HCT116 (cell line): ENCODE measurements at regions not wholly inside any gene's neighbourhood (a gene's known extent, or its start where the extent isn't known, plus 50 kb on each side); places are given as distances from the start of the nearest gene placed in this dataset.

Experiments used
- ATAC-seq: fragments of 200-7000 bp; cut with Tn5 transposase; 2 replicates; pipeline ENCODE4 v1.9.1; 2020; ENCODE audit warnings: mild to moderate bottlenecking, moderate library complexity
- BruUV-seq: library from RNA; stranded (reverse); fragments of 400-500 nt; replicated peaks from 2 replicates; lab custom pipeline; 2021; lab: Mats Ljungman, UMichigan
- CTCF ChIA-PET: fragments of 300-600 bp; sonication (Branson Sonifier 250); formaldehyde crosslinking; loops from one replicate; lab custom pipeline; 2021; ENCODE audit warnings: antibody characterized with exemption; lab: Charles Lee
- POLR2A ChIA-PET: fragments of 300-600, 350-600 bp; sonication (Branson Sonifier 250); formaldehyde crosslinking; loops from one replicate; lab custom pipeline; 2021; ENCODE audit warnings: antibody characterized with exemption; lab: Charles Lee
- RAD21 ChIA-PET, 2 experiments: fragments of 300-600 bp; sonication (Branson Sonifier 250); formaldehyde crosslinking; loops; one replicate each; lab custom pipeline; 2023; ENCODE audit warnings: low total read pairs in 2 of 2; ENCODE audit not compliant: uncharacterized antibody in 2 of 2, unreplicated experiment in 2 of 2, low non-redundant PET in 1 of 2; lab: Charles Lee
- DNase-seq: peaks from one replicate; pipeline ENCODE4 v3.0.0-alpha.2; 2010; ENCODE audit warnings: low read depth, low spot score
- H2AFZ ChIP-seq: fragments of 200-600 bp; shearing (Covaris generic), sonication (generic); 2 replicates; pipeline ENCODE4 v1.6.1; 2017; ENCODE audit warnings: low read depth, mixed run types, mixed read lengths, antibody characterized with exemption, low read length; ENCODE audit not compliant: poor library complexity, severe bottlenecking
- H3K27ac ChIP-seq: 2 replicates; pipeline ENCODE4 v1.5.1; 2012; ENCODE audit warnings: low read depth, low read length
- H3K27me3 ChIP-seq: fragments of 200-600 bp; sonication (generic); 2 replicates; pipeline ENCODE4 v1.6.1; 2016; ENCODE audit warnings: mixed run types, low read length, mixed read lengths; ENCODE audit not compliant: insufficient read depth
- H3K36me3 ChIP-seq, 2 experiments: fragments of 200-500 bp in 1 of 2; fragments of 200-600 bp in 1 of 2; sonication (Bioruptor generic) in 1 of 2; sonication (generic) in 1 of 2; 2 replicates each; pipeline versions ENCODE4 v1.5.1 to v1.6.1; 2014 to 2016; ENCODE audit warnings: low read length in 2 of 2, inconsistent platforms in 1 of 2, mixed read lengths in 1 of 2, mixed run types in 1 of 2; ENCODE audit not compliant: insufficient read depth in 2 of 2, control insufficient read depth in 1 of 2
- H3K4me1 ChIP-seq, 2 experiments: fragments of 200-600 bp in 1 of 2; sonication (generic) in 1 of 2; 2 replicates each; pipeline versions ENCODE4 v1.5.1 to v1.6.1; 2012 to 2017; ENCODE audit warnings: low read length in 2 of 2, inconsistent platforms in 1 of 2, mild to moderate bottlenecking in 1 of 2, mixed read lengths in 1 of 2, mixed run types in 1 of 2, moderate library complexity in 1 of 2; ENCODE audit not compliant: insufficient read depth in 2 of 2, control insufficient read depth in 1 of 2
- H3K4me2 ChIP-seq: fragments of 200-600 bp; sonication (generic); 2 replicates; pipeline ENCODE4 v1.6.1; 2017; ENCODE audit warnings: mixed run types, low read length, mixed read lengths
- H3K4me3 ChIP-seq, 2 experiments: fragments of 200-600 bp in 1 of 2; sonication (generic) in 1 of 2; replicated peaks in 1 of 2; 2 replicates each; pipeline ENCODE4 v1.5.1; 2011 to 2016; ENCODE audit warnings: low read length in 2 of 2, control low read depth in 1 of 2, low read depth in 1 of 2, mild to moderate bottlenecking in 1 of 2, mixed read lengths in 1 of 2, mixed run types in 1 of 2
- H3K79me2 ChIP-seq: fragments of 200-600 bp; sonication (generic); 2 replicates; pipeline ENCODE4 v1.6.1; 2017; ENCODE audit warnings: mild to moderate bottlenecking, mixed run types, low read length, moderate library complexity, mixed read lengths; ENCODE audit not compliant: insufficient read depth
- H3K9ac ChIP-seq: fragments of 200-600 bp; sonication (generic); 2 replicates; pipeline ENCODE4 v1.6.1; 2016; ENCODE audit warnings: low read length, mixed read lengths
- H3K9me2 ChIP-seq: fragments of 200-600 bp; sonication (generic), shearing (Covaris generic); 2 replicates; pipeline ENCODE4 v1.6.1; 2017; ENCODE audit warnings: mixed run types, mild to moderate bottlenecking, moderate library complexity; ENCODE audit not compliant: insufficient read depth
- H3K9me3 ChIP-seq, 2 experiments: fragments of 200-500 bp in 1 of 2; fragments of 200-600 bp in 1 of 2; sonication (Bioruptor generic) in 1 of 2; sonication (generic) in 1 of 2; 2 replicates each; pipeline ENCODE4 v1.6.1; 2014 to 2017; ENCODE audit warnings: low read length in 2 of 2, mixed read lengths in 2 of 2, inconsistent platforms in 1 of 2, low read depth in 1 of 2, mild to moderate bottlenecking in 1 of 2, mixed run types in 1 of 2, moderate library complexity in 1 of 2; ENCODE audit not compliant: control insufficient read depth in 1 of 2, insufficient read depth in 1 of 2
- H4K20me1 ChIP-seq: fragments of 200-600 bp; sonication (generic), shearing (Covaris generic); 2 replicates; pipeline ENCODE4 v1.6.1; 2017; ENCODE audit warnings: mixed run types, mild to moderate bottlenecking, moderate library complexity; ENCODE audit not compliant: insufficient read depth
- CEBPB ChIP-seq: IDR thresholded peaks from 2 replicates; pipeline ENCODE4 v1.6.1; 2012; ENCODE audit warnings: low read depth
- ELF1 ChIP-seq: IDR thresholded peaks from 2 replicates; pipeline ENCODE4 v1.6.1; 2012; ENCODE audit warnings: low read depth, borderline replicate concordance
- EZH2 ChIP-seq: fragments of 200-600 bp; sonication (generic); IDR thresholded peaks from 2 replicates; pipeline ENCODE4 v1.6.1; 2017; ENCODE audit warnings: antibody characterized with exemption, mixed run types
- EZH2phosphoT487 ChIP-seq: fragments of 200-600 bp; IDR thresholded peaks from 2 replicates; pipeline ENCODE4 v1.6.1; 2018; ENCODE audit warnings: antibody characterized with exemption, borderline replicate concordance
- JUND ChIP-seq: IDR thresholded peaks from 2 replicates; pipeline ENCODE4 v1.6.1; 2012
- POLR2A ChIP-seq: IDR thresholded peaks from 2 replicates; pipeline ENCODE4 v1.7.0; 2011; ENCODE audit warnings: borderline replicate concordance; ENCODE audit not compliant: insufficient read depth, insufficient read length; ENCODE audit errors: extremely low read depth
- POLR2AphosphoS5 ChIP-seq: IDR thresholded peaks from 2 replicates; pipeline ENCODE4 v1.6.1; 2011; ENCODE audit warnings: mild to moderate bottlenecking, low read depth, low read length, moderate library complexity
- RAD21 ChIP-seq: IDR thresholded peaks from 2 replicates; pipeline ENCODE4 v1.6.1; 2012; ENCODE audit warnings: low read depth, mild to moderate bottlenecking
- SP1 ChIP-seq: IDR thresholded peaks from 2 replicates; pipeline ENCODE4 v1.6.1; 2012; ENCODE audit warnings: low read depth
- SRF ChIP-seq: IDR thresholded peaks from 2 replicates; pipeline ENCODE4 v1.6.1; 2012; ENCODE audit warnings: low read depth
- TCF7L2 ChIP-seq: IDR thresholded peaks from 2 replicates; pipeline ENCODE4 v1.7.0; 2011; ENCODE audit warnings: borderline replicate concordance, inconsistent platforms; ENCODE audit not compliant: insufficient read depth, insufficient read length; ENCODE audit errors: extremely low read depth
- ZFX ChIP-seq: fragments of 450-650 bp; IDR thresholded peaks from 2 replicates; pipeline ENCODE4 v1.6.1; 2017
- ZNF274 ChIP-seq: fragments of 200-500 bp; sonication (Bioruptor generic); IDR thresholded peaks from 2 replicates; pipeline ENCODE4 v1.6.1; 2014; ENCODE audit warnings: mild to moderate bottlenecking, low read depth, low read length, inconsistent platforms
- intact Hi-C: fragments of 100-400 bp; cut with micrococcal nuclease; formaldehyde crosslinking; loops from 2 replicates; pipeline ENCODE4 v1.10.0; 2022
- TF ChIP-seq, protein P1 (sequence below): IDR thresholded peaks from 2 replicates; pipeline ENCODE4 v1.6.1; 2012
- TF ChIP-seq, protein P2 (sequence below): IDR thresholded peaks from 2 replicates; pipeline ENCODE4 v1.6.1; 2011; ENCODE audit warnings: mild to moderate bottlenecking, low read length, moderate library complexity; ENCODE audit not compliant: insufficient replicate concordance; ENCODE audit errors: extremely low read depth
- TF ChIP-seq, protein P3 (sequence below): IDR thresholded peaks from 2 replicates; pipeline ENCODE4 v1.6.1; 2012; ENCODE audit warnings: low read depth
- TF ChIP-seq, protein P4 (sequence below), 3 experiments: fragments of 200-600 bp in 1 of 3; sonication (generic) in 1 of 3; IDR thresholded peaks in 2 of 3; conservative IDR thresholded peaks in 1 of 3; 2 replicates each; pipeline ENCODE4 v1.5.1; 2012 to 2017; ENCODE audit warnings: low read depth in 2 of 3, low read length in 2 of 3, antibody characterized with exemption in 1 of 3, borderline replicate concordance in 1 of 3, control low read depth in 1 of 3, mild to moderate bottlenecking in 1 of 3, mixed read lengths in 1 of 3, mixed run types in 1 of 3, moderate library complexity in 1 of 3; ENCODE audit not compliant: insufficient read depth in 1 of 3

DNA sequence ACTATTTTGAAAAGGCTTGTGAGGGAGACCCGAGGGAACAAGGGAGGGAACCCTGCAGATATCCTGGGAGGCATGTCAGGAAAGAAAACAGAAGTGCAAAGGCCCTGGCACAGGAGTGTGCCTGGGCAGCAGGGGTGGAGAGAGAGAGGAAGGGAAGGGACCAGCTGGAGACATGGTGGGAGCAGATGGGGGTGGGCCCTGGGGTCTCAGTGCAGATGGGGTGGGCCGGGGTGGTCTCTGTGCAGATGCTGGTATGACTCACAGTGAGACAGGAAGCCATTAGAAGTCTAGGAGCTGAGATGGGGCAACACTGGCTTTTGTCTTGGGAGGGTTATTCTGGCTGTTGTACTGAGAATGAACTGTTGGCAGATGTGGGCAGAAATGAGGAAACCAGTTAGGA, 363.6 kb upstream of the C1orf174 start (continued):
- TF ChIP-seq, protein P1, sequence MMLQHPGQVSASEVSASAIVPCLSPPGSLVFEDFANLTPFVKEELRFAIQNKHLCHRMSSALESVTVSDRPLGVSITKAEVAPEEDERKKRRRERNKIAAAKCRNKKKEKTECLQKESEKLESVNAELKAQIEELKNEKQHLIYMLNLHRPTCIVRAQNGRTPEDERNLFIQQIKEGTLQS, result no peak
- TF ChIP-seq ZFX, result no peak
- TF ChIP-seq, protein P2, sequence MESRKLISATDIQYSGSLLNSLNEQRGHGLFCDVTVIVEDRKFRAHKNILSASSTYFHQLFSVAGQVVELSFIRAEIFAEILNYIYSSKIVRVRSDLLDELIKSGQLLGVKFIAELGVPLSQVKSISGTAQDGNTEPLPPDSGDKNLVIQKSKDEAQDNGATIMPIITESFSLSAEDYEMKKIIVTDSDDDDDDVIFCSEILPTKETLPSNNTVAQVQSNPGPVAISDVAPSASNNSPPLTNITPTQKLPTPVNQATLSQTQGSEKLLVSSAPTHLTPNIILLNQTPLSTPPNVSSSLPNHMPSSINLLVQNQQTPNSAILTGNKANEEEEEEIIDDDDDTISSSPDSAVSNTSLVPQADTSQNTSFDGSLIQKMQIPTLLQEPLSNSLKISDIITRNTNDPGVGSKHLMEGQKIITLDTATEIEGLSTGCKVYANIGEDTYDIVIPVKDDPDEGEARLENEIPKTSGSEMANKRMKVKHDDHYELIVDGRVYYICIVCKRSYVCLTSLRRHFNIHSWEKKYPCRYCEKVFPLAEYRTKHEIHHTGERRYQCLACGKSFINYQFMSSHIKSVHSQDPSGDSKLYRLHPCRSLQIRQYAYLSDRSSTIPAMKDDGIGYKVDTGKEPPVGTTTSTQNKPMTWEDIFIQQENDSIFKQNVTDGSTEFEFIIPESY, result no peak
- TF ChIP-seq, protein P3, sequence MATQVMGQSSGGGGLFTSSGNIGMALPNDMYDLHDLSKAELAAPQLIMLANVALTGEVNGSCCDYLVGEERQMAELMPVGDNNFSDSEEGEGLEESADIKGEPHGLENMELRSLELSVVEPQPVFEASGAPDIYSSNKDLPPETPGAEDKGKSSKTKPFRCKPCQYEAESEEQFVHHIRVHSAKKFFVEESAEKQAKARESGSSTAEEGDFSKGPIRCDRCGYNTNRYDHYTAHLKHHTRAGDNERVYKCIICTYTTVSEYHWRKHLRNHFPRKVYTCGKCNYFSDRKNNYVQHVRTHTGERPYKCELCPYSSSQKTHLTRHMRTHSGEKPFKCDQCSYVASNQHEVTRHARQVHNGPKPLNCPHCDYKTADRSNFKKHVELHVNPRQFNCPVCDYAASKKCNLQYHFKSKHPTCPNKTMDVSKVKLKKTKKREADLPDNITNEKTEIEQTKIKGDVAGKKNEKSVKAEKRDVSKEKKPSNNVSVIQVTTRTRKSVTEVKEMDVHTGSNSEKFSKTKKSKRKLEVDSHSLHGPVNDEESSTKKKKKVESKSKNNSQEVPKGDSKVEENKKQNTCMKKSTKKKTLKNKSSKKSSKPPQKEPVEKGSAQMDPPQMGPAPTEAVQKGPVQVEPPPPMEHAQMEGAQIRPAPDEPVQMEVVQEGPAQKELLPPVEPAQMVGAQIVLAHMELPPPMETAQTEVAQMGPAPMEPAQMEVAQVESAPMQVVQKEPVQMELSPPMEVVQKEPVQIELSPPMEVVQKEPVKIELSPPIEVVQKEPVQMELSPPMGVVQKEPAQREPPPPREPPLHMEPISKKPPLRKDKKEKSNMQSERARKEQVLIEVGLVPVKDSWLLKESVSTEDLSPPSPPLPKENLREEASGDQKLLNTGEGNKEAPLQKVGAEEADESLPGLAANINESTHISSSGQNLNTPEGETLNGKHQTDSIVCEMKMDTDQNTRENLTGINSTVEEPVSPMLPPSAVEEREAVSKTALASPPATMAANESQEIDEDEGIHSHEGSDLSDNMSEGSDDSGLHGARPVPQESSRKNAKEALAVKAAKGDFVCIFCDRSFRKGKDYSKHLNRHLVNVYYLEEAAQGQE, result no peak

DNA sequence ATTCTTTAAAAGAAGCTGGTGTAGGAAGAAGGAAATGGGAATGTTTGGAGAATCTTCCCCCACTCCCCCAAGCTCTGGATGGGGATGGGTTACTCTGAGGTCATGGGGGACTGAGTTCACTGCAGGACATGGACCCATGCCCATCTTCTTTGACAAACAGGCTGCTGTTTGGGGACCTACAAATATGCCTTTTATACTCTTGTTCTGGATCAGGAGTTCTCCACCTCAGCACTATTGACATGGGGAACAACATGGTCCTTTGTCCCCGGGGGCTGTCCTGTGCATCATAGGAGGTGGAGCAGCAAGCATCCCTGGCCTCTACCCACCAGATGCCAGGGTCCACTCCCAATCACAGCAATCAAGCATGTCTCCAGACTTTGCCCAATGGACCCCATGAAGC, 365.8 kb upstream of the C1orf174 start:
- POLR2A ChIA-PET, result no interaction called here
- TF ChIP-seq TCF7L2, result no peak
- TF ChIP-seq, protein P4, sequence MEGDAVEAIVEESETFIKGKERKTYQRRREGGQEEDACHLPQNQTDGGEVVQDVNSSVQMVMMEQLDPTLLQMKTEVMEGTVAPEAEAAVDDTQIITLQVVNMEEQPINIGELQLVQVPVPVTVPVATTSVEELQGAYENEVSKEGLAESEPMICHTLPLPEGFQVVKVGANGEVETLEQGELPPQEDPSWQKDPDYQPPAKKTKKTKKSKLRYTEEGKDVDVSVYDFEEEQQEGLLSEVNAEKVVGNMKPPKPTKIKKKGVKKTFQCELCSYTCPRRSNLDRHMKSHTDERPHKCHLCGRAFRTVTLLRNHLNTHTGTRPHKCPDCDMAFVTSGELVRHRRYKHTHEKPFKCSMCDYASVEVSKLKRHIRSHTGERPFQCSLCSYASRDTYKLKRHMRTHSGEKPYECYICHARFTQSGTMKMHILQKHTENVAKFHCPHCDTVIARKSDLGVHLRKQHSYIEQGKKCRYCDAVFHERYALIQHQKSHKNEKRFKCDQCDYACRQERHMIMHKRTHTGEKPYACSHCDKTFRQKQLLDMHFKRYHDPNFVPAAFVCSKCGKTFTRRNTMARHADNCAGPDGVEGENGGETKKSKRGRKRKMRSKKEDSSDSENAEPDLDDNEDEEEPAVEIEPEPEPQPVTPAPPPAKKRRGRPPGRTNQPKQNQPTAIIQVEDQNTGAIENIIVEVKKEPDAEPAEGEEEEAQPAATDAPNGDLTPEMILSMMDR (IDR thresholded peaks at IDR 0.05 in 2 of 3, conservative IDR thresholded peaks at IDR 0.05 in 1 of 3; ENCODE audit: borderline replicate concordance in 1 of 3, insufficient read depth in 1 of 3, low read depth in 2 of 3, low read length in 2 of 3), result no peak
- TF ChIP-seq JUND, result no peak
- TF ChIP-seq, protein P2, result no peak
- no peak for TF ChIP-seq SP1
- TF ChIP-seq POLR2A, result no peak
- TF ChIP-seq POLR2AphosphoS5, result no peak
- no peak for TF ChIP-seq CEBPB
- no peak for TF ChIP-seq ELF1
- TF ChIP-seq SRF, result no peak
- TF ChIP-seq EZH2, result no peak
- TF ChIP-seq RAD21, result no peak
- TF ChIP-seq ZNF274, result no peak
- no peak for TF ChIP-seq EZH2phosphoT487

More for the DNA sequence above, 365.8 kb upstream of the C1orf174 start:
- H2AFZ ChIP-seq, result no peak overlapping the region
- no peak overlapping the region for H3K9ac ChIP-seq
- H3K36me3 ChIP-seq, result no peaks in the 10 kb centered on the region
- H3K27ac ChIP-seq, result no peak overlapping the region
- no peak for DNase-seq
- intact Hi-C loops, result no loop called here
- no peak overlapping the region for H3K4me3 ChIP-seq
- RAD21 ChIA-PET, result no interaction called here
- no peak overlapping the region for H3K4me2 ChIP-seq
- H3K9me3 ChIP-seq, result no peaks in the 10 kb centered on the region
- H4K20me1 ChIP-seq, result no peaks in the 10 kb centered on the region
- CTCF ChIA-PET, result no interaction called here
- no peaks in the 10 kb centered on the region for H3K4me1 ChIP-seq
- no peaks in the 10 kb centered on the region for H3K79me2 ChIP-seq
- no peaks in the 10 kb centered on the region for H3K9me2 ChIP-seq
- H3K27me3 ChIP-seq, result no peaks in the 10 kb centered on the region
- no peak for ATAC-seq
- no TSS peak for BruUV-seq
